BE2C (cell line): ENCODE measurements at regions not wholly inside any gene's neighbourhood (a gene's known extent, or its start where the extent isn't known, plus 50 kb on each side); places are given as distances from the start of the nearest gene placed in this dataset.

Source experiments
- DNase-seq: peaks from one replicate; pipeline ENCODE4 v3.0.0-alpha.2; 2020
- H3K27me3 ChIP-seq: fragments of 250-450 bp; sonication (Bioruptor Pico); 2 replicates; pipeline ENCODE4 v1.5.1; 2020; ENCODE audit warnings: mild to moderate bottlenecking
- H3K36me3 ChIP-seq: fragments of 250-450 bp; sonication (Bioruptor Pico); 2 replicates; pipeline ENCODE4 v1.5.1; 2020; ENCODE audit warnings: mild to moderate bottlenecking
- H3K4me1 ChIP-seq: fragments of 250-450 bp; sonication (Bioruptor Pico); 2 replicates; pipeline ENCODE4 v1.5.1; 2020
- H3K4me3 ChIP-seq: 2 replicates; pipeline ENCODE4 v1.5.1; 2011; ENCODE audit warnings: low read depth, low read length
- H3K9me3 ChIP-seq: fragments of 250-450 bp; sonication (Bioruptor Pico); 2 replicates; pipeline ENCODE4 v1.5.1; 2020
- TF ChIP-seq, protein P1 (sequence below): IDR thresholded peaks from 2 replicates; pipeline ENCODE4 v1.5.1; 2012; ENCODE audit warnings: mild to moderate bottlenecking, low read depth, low read length

- Histone ChIP-seq H3K9me3 (peaks cover 7% of the 10 kb centered on the region; the same call in 1 of the 2 replicates), H3K27me3 (no peaks in the 10 kb centered on the region), H3K4me1 (no peaks in the 10 kb centered on the region)
Measured at GRCh38 chr22:48358886-48359612, 1468.6 kb downstream of the BRD1 start.

DNA sequence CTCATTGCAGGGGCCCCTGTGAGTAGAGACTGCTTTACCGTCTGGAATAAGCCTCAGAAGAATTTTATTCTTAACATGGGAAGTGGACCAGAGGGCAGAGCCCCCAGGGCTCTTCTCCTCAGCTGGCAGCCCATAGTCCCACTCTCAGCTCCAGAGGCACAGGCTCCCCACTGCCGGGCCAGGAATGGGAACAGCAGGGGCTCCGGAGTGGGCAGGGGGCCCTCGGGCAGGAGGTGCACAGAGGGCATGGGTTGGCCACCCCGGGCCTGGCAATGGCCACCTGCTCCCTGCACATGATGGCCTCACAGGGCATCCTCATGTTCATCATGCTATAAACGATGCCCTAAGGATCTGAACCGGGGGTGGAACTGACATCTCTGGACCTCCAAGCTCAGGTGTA, 1469.7 kb downstream of the BRD1 start:
- no peak overlapping the region for H3K4me3 ChIP-seq
- DNase-seq = no peak
- H3K27me3 ChIP-seq = no peaks in the 10 kb centered on the region
- H3K36me3 ChIP-seq = no peaks in the 10 kb centered on the region
- TF ChIP-seq, protein P1, sequence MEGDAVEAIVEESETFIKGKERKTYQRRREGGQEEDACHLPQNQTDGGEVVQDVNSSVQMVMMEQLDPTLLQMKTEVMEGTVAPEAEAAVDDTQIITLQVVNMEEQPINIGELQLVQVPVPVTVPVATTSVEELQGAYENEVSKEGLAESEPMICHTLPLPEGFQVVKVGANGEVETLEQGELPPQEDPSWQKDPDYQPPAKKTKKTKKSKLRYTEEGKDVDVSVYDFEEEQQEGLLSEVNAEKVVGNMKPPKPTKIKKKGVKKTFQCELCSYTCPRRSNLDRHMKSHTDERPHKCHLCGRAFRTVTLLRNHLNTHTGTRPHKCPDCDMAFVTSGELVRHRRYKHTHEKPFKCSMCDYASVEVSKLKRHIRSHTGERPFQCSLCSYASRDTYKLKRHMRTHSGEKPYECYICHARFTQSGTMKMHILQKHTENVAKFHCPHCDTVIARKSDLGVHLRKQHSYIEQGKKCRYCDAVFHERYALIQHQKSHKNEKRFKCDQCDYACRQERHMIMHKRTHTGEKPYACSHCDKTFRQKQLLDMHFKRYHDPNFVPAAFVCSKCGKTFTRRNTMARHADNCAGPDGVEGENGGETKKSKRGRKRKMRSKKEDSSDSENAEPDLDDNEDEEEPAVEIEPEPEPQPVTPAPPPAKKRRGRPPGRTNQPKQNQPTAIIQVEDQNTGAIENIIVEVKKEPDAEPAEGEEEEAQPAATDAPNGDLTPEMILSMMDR = no peak
- no peaks in the 10 kb centered on the region for H3K4me1 ChIP-seq
- H3K9me3 ChIP-seq = peaks cover under 1% of the 10 kb centered on the region; the same call in 1 of the 2 replicates

More at GRCh38 chr22:48358886-48359612, 1468.6 kb downstream of the BRD1 start:
- DNase-seq = no peak
- TF ChIP-seq, protein P1 = no peak
- Histone ChIP-seq H3K4me3 (no peak overlapping the region), H3K36me3 (no peaks in the 10 kb centered on the region)

- TF ChIP-seq, protein P1 = no peak
- Histone ChIP-seq H3K4me3 (no peak overlapping the region), H3K9me3 (no peaks in the 10 kb centered on the region; the same call in 1 of the 2 replicates), H3K36me3 (no peaks in the 10 kb centered on the region), H3K4me1 (no peaks in the 10 kb centered on the region), H3K27me3 (no peaks in the 10 kb centered on the region)
- DNase-seq = no peak
Measured at GRCh38 chr22:48357196-48357595, 1470.5 kb downstream of the BRD1 start.

DNA sequence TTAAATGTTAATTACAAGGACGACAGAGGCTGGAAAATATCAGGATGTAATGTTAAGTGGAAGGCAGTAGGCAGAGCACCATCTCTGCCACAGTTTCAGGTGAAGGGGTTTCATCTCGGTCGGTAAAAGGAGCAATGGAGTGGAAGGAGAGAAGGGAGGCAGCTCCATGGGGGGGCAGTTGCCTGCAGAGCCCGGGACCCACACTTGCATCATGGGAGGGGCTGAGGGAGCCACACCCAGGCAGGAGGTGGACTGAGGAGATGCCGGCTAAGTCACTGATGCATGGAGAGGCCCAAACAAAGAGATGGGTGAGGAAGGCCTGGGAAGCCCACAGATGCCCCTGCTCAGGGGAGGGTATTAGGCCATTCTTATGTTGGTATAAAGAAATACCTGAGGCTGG, 1470.9 kb downstream of the BRD1 start:
- no peak overlapping the region for H3K4me3 ChIP-seq
- H3K36me3 ChIP-seq = no peaks in the 10 kb centered on the region
- TF ChIP-seq, protein P1 = no peak
- no peaks in the 10 kb centered on the region for H3K4me1 ChIP-seq
- H3K27me3 ChIP-seq = no peaks in the 10 kb centered on the region
- no peaks in the 10 kb centered on the region; the same call in 1 of the 2 replicates for H3K9me3 ChIP-seq
- no peak for DNase-seq

GRCh38 chr22:48354096-48354495, 1473.6 kb downstream of the BRD1 start:
- Histone ChIP-seq H3K9me3 (no peaks in the 10 kb centered on the region; the same call in 1 of the 2 replicates), H3K36me3 (no peaks in the 10 kb centered on the region), H3K4me3 (no peak overlapping the region), H3K4me1 (no peaks in the 10 kb centered on the region), H3K27me3 (no peaks in the 10 kb centered on the region)
- DNase-seq = no peak
- TF ChIP-seq, protein P1 = no peak

GRCh38 chr22:48353116-48353947, 1474.3 kb downstream of the BRD1 start:
- Histone ChIP-seq H3K4me1 (no peaks in the 10 kb centered on the region), H3K9me3 (no peaks in the 10 kb centered on the region; the same call in 1 of the 2 replicates), H3K4me3 (no peak overlapping the region), H3K27me3 (no peaks in the 10 kb centered on the region), H3K36me3 (no peaks in the 10 kb centered on the region)
- TF ChIP-seq, protein P1 = no peak
- DNase-seq = no peak
